Mesothelial cell of epicardium (in vitro differentiated cells): ENCODE measurements at regions not wholly inside any gene's neighbourhood (a gene's known extent, or its start where the extent isn't known, plus 50 kb on each side); places are given as distances from the start of the nearest gene placed in this dataset.

ENCODE experiments used
- DNase-seq, 2 experiments: peaks; one replicate each; pipeline ENCODE4 v3.0.0; 2021; ENCODE audit warnings: low spot score in 2 of 2; ENCODE audit not compliant: unreplicated experiment in 2 of 2
- H3K27ac Mint-ChIP-seq: 2 replicates; pipeline ENCODE4 v1.8.0; 2021; ENCODE audit warnings: mixed read lengths
- H3K27me3 Mint-ChIP-seq: 2 replicates; pipeline ENCODE4 v1.8.0; 2021; ENCODE audit warnings: low read depth, mixed read lengths
- H3K36me3 Mint-ChIP-seq: 2 replicates; pipeline ENCODE4 v1.8.0; 2021; ENCODE audit warnings: mixed read lengths
- H3K4me1 Mint-ChIP-seq: 2 replicates; pipeline ENCODE4 v1.8.0; 2021; ENCODE audit warnings: mixed read lengths
- H3K4me3 Mint-ChIP-seq: 2 replicates; pipeline ENCODE4 v1.8.0; 2021; ENCODE audit warnings: mild to moderate bottlenecking, moderate library complexity, mixed read lengths
- H3K9me3 Mint-ChIP-seq: 2 replicates; pipeline ENCODE4 v1.8.0; 2021; ENCODE audit warnings: mixed read lengths
- CTCF ChIP-seq: fragments of 200-600 bp; sonication (generic); IDR thresholded peaks from one replicate; pipeline ENCODE4 v1.5.0; 2021; ENCODE audit warnings: antibody characterized with exemption; ENCODE audit not compliant: unreplicated experiment

DNA sequence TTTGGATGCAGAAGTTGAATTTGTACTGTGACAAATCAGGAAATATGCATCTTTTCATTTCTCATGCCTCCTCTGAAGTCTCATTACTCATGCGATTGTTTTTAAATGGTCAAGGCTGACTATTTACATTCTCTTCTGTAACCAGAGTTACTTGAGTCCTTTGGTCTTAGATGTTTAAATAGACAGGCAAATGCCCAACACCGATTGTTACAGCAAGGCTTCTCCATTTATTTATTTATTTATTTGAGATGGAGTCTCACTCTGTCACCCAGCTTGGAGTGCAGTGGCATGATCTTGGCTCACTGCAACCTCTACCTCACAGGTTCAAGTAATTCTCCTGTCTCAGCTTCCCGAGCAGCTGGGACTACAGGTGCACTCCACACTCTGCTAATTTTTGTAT is 72.7 kb upstream of the SLC28A3 start:
- Mint-ChIP-seq H3K4me1 (no peaks in the 10 kb centered on the region), H3K9me3 (no peaks in the 10 kb centered on the region), H3K4me3 (no peak overlapping the region), H3K27ac (no peak overlapping the region), H3K27me3 (no peaks in the 10 kb centered on the region), H3K36me3 (no peaks in the 10 kb centered on the region)
- DNase-seq: no peak
- TF ChIP-seq CTCF: no peak

GRCh38 chr9:84419031-84419602 is 78.6 kb upstream of the SLC28A3 start:
- H3K4me1 Mint-ChIP-seq: peaks cover 8% of the 10 kb centered on the region
- peaks cover 1% of the 10 kb centered on the region for H3K27me3 Mint-ChIP-seq
- no peak for DNase-seq
- no peaks in the 10 kb centered on the region for H3K36me3 Mint-ChIP-seq
- peaks cover 13% of the 10 kb centered on the region for H3K9me3 Mint-ChIP-seq
- TF ChIP-seq CTCF: no peak
- no peak overlapping the region for H3K4me3 Mint-ChIP-seq
- no peak overlapping the region for H3K27ac Mint-ChIP-seq

DNA sequence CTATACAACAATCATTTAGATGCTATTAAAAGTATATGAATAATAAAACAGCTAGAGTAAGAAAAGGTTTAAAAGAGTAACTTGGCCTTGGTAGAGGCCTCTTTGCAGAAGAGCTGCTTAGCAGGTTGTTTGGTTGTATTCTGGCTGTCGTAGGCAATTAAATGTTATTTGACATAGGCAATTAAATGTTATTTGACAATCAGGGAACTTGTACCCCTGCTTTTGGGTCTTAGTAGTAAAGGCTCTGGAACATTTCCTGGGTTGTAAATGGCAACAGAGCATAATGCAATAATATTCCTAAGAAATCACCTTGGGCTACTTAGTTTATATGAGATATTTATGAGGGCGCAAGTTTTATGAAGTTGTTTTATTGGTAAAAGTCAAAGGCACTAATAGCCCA is 84.4 kb upstream of the SLC28A3 start:
- no peaks in the 10 kb centered on the region for H3K27me3 Mint-ChIP-seq
- no peaks in the 10 kb centered on the region for H3K4me1 Mint-ChIP-seq
- H3K4me3 Mint-ChIP-seq: no peak overlapping the region
- no peak for DNase-seq
- TF ChIP-seq CTCF: no peak
- H3K36me3 Mint-ChIP-seq: no peaks in the 10 kb centered on the region
- peaks cover 18% of the 10 kb centered on the region for H3K9me3 Mint-ChIP-seq
- no peak overlapping the region for H3K27ac Mint-ChIP-seq

DNA sequence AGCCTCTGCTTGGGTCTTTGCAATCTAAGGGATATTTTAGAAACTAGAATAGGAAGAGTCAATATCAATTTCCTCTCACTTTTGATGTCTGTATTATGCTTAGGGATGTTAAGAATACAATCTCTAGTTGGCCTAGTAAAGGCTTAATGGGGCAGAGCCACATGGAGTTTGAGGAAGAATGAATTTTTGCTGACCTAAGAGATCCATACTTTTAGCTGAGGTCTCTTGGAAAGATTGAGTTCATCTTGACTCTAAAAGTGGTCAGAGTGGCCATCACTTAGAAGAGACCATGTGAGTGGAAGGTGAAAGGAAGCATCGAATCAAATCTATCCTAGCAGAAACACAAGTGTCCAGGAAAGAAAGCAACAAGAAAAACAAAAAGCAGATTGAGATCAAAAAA is 92.2 kb upstream of the SLC28A3 start:
- no peaks in the 10 kb centered on the region for H3K27me3 Mint-ChIP-seq
- no peak overlapping the region for H3K4me3 Mint-ChIP-seq
- no peak for DNase-seq
- no peak for TF ChIP-seq CTCF
- peaks cover 4% of the 10 kb centered on the region for H3K9me3 Mint-ChIP-seq
- H3K36me3 Mint-ChIP-seq: no peaks in the 10 kb centered on the region
- H3K27ac Mint-ChIP-seq: no peak overlapping the region
- peaks cover 11% of the 10 kb centered on the region for H3K4me1 Mint-ChIP-seq

- H3K4me1 Mint-ChIP-seq: peaks cover 11% of the 10 kb centered on the region
- peak overlapping the region; percentile 77 for H3K27ac Mint-ChIP-seq
- no peak overlapping the region for H3K4me3 Mint-ChIP-seq
- H3K36me3 Mint-ChIP-seq: no peaks in the 10 kb centered on the region
- DNase-seq: no peak
- H3K27me3 Mint-ChIP-seq: no peaks in the 10 kb centered on the region
- TF ChIP-seq CTCF: no peak
- peaks cover 9% of the 10 kb centered on the region for H3K9me3 Mint-ChIP-seq
These were observed 95.3 kb upstream of the SLC28A3 start for GRCh38 chr9:84435902-84436301.
